GM11168 (cell line): ENCODE measurements at regions not wholly inside any gene's neighbourhood (a gene's known extent, or its start where the extent isn't known, plus 50 kb on each side); places are given as distances from the start of the nearest gene placed in this dataset.
"Not testable (repeated sequence)": the region's sequence is repeated elsewhere in the genome, so short reads cannot be mapped to it uniquely, and the experiment has no call there.

ENCODE experiments used
- in situ Hi-C: fragments of 300-500 bp; cut with MboI; formaldehyde crosslinking; loops from one replicate; pipeline ENCODE4 v1.12.0; 2022; ENCODE audit warnings: low sequenced_read_pairs; ENCODE audit not compliant: unreplicated experiment

DNA sequence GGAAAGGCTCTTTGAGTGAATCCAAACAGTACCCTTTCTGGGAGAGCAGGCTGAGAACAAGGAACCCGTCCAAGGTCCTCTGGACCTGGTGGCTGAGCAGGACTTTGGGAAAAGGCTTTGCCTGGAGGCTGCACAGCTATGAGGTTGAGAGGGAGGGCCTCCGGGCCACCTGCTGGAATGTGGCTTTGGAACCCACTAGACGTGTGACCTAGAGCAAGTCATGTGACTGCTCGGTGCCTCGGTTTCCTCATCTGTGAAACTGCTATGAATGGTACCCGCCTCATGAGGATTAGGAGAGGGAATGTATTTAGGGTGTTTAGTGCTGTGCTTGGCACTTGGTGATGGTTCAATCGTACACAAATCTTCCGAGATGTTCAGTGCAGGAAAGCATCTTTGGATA is 50.4 kb downstream of the HAPSTR1 start:
- in situ Hi-C loops, result no loop called here

DNA sequence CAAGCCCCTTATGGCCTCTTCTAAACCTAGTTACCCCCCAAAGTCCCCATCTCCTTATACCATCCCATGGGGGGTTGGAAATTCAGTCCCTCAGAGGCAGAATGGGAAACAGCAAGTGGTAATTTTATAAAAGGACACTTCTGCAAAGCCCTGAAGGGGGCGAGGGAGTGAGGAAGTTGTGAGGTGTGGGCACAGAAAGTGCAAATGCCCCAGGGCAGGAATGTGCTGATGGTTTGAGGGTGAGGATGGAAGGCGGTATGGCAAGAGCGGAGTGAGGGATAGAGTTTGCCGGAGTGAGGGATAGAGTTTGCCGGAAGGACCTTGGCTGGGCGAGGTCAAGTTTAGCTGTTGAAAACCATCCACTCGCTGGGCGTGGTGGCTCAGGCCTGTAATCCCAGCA is 52.7 kb downstream of the HAPSTR1 start:
- in situ Hi-C loops, result no loop called here

DNA sequence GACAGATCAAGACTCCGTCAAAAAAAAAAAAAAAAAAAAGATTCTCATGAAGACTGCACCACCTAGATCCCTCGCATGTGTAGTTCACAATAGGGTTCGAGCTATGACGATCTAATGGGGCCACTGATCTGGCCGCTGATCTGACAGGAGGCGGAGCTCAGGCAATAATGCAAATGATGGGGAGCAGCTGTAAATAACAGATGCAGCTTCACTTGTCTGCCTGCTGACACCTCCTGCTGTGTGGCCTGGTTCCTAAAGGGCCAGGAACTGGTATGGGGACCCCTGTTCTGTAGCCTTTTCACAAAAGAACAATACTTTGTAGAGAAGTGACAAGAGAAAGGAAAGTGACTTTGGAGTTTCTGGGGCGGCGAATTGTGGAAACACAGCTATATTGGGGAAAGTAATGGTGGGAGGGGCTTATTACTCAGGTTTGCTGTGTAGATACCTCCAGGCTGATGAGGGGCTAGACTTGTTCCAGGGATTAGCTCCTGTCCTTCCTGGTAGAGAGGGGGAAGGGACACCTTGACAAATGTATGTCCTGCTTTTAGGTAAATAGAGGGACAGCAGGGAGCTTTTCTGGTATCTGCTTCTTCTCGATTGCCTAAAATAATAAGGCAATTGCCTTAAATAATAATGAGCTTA is 57.1 kb downstream of the HAPSTR1 start:
- in situ Hi-C loops, result no loop called here

DNA sequence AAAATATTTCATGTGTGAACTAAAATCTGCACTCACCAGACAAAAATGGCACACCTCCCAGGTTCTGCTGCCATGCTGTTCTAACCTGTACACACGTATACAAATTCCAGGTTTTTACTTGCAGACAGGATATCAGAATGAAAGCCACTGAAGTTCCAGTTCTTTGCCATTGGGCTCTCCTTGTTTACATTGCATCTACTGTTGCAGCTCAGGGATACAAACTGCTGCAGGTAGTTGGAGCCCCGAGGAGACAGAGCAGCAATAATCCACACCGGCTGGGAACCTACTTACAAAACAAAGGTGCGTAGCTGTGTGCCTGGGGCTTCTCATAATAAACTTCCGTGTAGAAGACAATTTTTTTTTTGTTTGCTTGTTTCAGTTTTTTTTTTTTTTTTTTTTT is 59.6 kb downstream of the HAPSTR1 start:
- in situ Hi-C loops, result no loop called here

DNA sequence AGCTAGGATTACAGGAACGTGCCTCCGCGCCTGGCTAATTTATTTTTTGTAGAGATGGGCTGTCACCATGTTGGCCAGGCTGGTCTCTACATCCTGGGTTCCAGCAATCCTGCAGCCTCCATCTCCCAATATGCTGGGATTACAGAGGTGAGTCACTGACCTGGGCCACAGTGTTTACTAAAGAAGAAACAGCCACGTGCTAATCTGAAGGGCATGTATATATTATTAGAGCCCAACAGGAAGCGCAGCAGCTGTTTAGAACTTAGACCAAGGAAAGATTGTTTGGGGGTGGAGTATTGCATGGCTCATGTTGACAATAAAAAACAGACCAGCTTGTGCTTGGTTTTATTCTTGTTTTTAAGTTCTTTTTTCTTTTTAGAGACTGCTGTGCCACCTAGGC is 60.2 kb downstream of the HAPSTR1 start:
- in situ Hi-C loops, result no loop called here

DNA sequence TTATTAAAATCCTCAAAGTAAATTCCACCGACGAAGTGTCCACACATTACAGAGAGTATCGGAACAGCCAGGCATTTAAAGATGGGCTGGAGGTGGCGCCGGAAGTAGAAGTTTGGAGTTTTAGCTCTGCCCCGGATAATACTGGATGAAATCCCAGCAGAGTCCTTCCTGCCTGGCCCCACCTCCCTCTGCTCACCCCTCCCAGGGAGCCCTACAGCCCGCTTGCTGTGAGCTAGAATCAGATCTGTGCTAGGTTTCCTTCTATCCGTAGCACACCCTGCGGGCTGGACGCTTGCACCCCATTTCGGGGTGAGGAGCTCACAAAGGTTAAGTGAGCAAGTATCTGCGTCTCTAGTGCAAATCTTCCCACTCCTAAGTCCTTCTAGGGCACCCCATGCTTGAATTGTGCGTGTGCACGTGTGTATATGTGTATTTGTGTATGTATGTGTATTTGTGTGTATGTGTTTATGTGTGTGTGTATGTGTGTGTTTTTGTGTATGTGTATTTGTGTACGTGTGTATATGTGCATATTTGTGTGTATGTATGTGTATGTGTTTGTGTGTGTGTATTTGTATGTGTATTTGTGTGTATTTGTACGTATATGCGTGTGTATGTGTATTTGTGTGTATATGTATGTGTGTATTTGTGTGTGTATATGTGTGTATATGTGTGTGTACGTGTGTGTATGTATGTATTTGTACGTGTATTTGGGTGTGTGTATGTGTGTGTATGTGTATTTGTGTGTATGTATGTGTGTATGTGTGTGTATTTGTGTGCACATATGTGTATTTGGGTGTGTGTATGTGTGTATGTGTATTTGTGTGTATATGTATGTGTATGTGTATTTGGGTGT is 61.4 kb downstream of the HAPSTR1 start:
- in situ Hi-C loops, result no loop called here

DNA sequence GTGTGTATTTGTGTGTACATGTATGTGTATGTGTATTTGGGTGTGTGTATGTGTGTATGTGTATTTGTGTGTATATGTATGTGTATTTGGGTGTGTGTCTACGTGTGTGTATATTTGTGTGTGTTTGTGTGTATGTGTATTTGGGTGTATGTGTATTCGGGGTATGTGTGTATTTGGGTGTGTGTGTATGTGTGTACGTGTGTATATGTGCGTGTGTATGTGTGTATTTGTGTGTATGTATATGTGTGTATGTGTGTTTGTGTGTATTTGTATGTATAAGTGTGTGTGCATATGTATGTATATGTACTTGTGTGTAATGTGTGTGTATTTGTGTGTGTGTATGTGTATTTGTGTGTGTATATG is 62.0 kb downstream of the HAPSTR1 start:
- in situ Hi-C loops, result no loop called here

DNA sequence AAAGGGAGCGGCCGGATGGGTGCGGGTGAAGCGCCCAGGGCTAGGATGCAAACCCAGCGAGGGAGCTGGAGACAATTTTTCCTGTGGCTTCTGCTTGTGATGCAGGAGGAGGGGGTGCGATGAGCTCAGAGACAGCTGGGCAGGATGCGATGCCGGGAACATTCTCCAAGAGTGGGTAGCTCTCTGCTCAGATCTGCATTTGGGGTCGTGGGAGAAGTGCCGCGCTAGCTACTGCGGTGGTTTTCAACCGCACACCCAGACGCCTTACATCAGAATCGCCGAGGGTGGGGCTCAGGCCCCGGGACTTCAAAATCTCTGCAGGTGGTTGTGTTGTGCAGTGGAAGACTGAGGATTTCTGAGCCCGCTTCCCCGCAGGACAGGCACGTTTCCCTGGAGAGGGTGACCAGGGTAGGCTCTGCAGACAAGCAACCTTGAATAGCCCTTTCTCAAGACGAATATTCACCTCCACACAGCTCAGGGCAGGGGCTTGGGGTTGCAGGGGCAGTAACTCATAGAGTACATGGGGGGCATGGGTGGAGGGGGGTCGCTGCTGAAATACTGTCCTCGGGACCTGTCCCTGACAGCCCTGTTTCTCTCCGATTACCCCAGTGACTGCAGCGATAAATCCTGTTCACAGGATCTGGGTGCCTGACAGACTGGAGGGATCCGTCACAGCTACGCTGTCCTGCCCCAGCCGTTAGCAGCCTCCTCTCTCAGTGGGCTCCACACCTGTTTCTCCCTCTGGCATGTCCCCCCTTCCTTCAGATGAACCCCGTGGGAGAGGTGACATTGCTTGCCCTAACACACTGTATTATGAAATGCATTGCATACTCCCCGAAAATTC is 63.3 kb downstream of the HAPSTR1 start:
- in situ Hi-C loops, result no loop called here

DNA sequence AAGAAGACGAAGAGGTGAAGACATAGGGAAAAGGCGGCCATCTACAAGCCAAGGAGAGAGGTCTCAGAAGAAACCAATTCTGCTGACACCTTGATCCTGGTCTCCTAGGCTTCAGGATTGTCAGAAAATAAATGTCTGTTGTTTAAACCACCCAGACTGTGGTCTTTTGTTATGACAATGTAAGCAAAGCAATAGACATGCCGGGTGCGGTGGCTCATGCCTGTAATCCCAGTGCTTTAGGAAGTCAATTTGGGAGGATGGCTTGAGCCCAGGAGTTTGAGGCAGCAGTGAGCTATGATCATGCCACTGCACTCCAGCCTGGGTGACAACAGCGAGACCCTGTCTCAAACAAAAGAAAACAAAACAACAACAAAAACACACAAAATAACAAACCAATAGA is 64.4 kb downstream of the HAPSTR1 start:
- in situ Hi-C loops, result no loop called here

DNA sequence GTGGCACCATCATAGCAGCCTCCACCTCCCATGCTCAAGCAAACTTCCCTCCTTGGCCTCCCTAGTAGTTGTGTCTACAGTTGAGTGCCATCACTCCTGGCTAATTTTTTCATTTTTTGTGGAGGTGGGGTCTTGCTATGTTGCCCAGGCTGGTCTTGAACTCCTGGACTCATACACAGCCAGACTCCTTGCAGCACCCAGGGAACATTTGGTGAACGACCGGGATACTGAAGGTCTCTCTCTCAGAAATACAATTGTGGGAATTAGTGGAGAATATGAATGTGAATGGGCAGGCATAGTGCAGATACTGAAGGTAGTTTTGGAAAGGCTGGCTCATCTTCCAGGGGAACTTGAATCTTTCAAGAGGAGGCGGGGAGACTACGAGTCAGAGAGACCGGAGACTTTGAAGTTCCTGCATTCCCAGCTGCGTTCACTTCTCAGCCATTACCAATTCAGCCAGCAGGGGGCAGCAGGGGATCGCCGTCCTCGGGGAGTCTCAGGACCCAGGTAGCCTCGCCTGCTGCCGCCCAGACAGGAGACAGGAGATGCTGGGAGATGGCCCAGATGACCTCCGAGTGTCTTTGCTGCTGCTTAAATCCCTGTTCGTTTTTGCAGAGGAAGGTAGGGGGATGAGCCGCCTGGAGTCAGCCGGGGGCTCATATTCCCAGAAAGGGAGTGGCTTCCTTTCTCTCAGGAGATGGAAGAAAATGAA is 68.6 kb downstream of the HAPSTR1 start:
- in situ Hi-C loops, result no loop called here

DNA sequence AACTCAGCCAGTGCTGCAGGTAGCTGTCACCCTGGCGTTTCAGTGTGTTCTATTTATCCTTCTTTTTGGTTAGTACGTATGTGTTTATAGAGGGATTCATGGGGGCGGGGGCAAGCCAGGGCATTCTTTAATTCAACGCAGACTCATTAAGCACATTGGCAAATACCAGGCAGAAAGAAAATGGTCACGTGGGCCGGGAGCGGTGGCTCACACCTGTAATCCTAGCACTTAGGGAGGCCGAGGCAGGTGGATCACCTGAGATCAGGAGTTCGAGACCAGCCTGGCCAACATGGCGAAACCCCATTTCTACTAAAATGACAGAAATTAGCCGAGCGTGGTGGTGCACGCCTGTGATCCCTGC is 69.1 kb downstream of the HAPSTR1 start:
- in situ Hi-C loops, result no loop called here

DNA sequence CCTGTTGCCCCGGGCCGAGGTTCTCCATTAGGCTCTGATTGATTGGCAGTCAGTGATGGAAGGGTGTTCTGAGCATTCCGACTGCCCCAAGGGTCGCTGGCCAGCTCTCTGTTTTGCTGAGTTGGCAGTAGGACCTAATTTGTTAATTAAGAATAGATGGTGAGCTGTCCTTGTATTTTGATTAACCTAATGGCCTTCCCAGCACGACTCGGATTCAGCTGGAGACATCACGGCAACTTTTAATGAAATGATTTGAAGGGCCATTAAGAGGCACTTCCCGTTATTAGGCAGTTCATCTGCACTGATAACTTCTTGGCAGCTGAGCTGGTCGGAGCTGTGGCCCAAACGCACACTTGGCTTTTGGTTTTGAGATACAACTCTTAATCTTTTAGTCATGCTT is 74.2 kb downstream of the HAPSTR1 start:
- in situ Hi-C loops, result no loop called here

DNA sequence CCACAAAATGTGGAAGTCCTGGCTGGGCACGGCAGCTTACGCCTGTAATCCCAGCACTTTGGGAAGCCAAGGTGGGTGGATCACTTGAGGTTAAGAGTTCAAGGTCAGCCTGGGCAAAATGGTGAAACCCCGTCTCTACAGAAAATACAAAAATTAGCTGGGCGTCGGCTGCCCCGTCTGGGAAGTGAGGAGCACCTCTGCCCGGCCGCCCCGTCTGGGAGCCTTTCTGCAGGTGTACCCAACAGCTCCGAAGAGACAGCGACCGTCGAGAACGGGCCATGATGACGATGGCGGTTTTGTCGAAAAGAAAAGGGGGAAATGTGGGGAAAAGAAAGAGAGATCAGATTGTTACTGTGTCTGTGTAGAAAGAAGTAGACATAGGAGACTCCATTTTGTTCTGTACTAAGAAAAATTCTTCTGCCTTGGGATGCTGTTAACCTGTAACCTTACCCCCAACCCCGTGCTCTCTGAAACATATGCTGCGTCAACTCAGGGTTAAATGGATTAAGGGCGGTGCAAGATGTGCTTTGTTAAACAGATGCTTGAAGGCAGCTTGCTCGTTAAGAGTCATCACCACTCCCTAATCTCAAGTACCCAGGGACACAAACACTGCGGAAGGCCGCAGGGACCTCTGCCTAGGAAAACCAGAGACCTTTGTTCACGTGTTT is 75.0 kb downstream of the HAPSTR1 start:
- in situ Hi-C loops, result not testable (repeated sequence)

DNA sequence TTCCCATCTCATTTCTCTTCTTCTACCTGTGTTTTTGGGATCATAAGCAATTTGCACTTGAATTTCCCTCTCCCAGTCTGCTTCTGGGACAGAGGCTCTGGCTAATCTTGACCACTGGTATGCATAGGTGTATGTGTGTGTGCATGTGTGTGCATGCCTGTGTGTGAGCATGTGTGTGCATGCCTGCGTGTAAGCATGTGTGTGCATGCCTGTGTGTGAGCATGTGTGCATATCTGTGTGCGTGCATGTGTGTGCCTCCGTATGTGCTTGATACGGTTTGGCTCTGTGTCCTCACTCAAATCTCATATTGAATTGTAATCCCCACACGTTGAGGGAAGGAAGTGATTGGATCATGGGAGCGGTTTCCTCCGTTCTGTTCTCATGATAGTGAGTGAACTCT is 77.7 kb downstream of the HAPSTR1 start:
- in situ Hi-C loops, result no loop called here

DNA sequence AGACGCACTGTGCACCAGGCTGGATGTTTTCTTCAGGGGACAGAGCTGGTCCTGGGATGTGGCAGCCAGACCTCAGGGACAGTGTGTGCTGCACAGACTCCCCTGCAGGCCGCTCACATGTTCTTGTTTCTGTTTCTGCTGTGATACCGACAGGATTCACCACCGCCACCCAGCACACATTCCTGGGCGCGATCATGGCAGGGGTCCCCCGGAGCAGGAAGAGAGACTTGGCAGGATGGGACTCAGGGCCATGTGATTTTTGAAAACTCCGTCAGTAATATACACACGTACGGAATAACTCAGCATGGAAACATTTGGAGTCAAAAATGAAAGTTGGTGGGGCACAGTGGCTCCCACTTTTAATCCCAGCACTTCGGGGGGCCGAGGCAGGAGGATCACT is 79.0 kb downstream of the HAPSTR1 start:
- in situ Hi-C loops, result no loop called here

DNA sequence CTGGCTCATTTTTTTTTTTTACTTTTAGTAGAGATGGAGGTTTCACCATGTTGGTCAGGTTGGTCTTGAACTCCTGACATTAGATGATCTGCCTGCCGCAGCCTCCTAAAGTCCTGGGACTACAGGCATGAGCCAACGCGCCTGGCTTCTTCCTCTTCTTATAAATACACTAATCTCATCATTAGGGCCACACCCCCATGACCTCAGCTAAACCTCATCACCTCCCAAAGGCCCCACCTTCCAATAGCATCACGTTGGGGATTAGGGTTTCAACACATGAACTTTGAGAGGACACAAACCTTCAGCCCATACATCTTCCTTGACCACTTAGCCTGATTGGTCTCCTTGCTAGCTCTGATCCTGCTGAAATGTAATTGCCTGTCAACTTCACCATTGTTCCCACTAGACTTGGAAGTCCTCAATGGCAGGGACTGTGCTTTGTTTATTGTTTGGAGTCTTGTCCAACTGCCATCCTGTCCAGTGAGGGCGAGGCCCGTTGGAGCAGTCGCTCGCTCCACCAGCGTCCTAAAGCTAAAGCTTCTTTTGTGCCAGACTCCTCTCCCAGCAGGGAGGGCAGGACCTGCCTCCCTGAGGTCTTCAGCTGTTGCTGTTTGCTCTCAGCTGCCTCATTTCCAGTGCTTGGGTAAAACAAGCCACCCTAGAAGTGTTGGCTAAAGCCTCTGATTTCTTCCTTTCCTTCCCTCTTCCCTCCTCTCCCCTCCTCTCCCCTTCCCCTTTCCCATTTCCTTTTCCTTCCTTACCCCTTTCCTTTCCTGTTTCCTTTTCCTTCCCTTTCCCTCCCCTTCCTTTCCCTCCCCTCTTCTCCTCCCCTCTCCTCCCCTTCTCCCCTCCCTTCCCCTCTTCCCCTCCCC is 85.3 kb downstream of the HAPSTR1 start:
- in situ Hi-C loops, result no loop called here

DNA sequence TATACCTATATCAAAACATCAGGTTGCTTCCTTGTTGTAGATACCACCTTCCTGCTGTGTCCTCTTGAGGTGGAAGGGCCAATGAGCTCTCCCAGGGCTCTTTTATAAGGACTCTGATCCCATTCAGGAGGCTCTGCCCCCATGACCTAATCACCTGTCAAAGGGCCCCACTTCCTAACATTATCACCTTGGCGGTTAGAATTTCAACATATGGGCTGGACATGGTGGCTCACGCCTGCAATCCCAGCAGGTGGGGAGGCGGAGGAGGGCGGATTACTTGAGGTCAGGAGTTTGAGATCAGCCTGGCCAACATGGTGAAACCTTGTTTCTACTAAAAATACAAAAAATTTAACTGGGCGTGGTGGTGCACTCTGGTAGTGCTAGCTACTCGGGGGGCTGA is 86.4 kb downstream of the HAPSTR1 start:
- in situ Hi-C loops, result no loop called here

DNA sequence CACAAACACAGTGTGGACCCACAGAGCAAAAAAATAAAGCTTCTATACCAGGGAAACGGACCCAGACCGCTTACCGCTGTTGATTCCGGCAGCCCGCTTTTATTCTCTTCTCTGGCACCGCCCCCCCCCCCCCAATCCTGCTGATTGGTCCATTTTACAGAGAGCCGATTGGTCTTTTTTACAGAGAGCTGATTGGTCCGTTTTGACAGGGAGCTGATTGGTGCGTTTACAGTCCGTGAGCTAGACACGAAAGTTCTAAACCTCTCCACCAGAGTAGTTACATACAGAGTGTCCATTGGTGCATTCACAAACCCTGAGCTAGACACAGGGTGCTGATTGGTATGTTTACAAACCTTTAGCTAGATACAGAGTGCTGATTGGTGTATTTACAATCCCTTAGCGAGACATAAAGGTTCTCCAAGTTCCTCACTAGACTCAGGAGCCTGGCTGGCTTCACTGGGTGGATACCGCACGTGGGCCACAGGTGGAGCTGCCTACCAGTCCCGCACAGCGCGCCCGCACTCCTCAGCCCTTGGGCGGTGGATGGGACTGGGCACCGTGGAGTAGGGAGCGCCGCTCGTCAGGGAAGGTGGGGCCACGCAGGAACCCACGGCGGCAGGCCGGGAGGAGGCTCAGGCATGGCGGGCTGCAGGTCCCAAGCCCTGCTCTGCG is 92.4 kb downstream of the HAPSTR1 start:
- in situ Hi-C loops, result no loop called here

DNA sequence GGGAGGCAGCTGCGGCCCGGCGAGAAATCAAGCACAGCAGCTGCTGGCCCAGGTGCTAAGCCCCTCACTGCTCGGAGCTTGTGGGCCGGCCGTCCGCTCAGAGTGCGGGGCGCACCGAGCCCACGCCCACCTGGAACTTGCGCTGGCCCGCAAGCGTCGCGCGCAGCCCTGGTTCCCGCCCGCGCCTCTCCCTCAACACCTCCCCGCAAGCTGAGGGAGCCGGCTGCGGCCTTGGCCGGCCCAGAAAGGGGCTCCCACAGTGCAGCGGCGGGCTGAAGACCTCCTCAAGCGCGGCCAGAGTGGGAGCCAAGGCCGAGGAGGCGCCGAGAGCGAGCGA is 92.9 kb downstream of the HAPSTR1 start:
- in situ Hi-C loops, result no loop called here
